22Rv1 (cell line): ENCODE measurements at regions not wholly inside any gene's neighbourhood (a gene's known extent, or its start where the extent isn't known, plus 50 kb on each side); places are given as distances from the start of the nearest gene placed in this dataset.

Experiments
- H3K27ac ChIP-seq: fragments of 450-650 bp; 2 replicates; pipeline ENCODE4 v1.5.1; 2017
- CTCF ChIP-seq: fragments of 450-650 bp; IDR thresholded peaks from 2 replicates; pipeline ENCODE4 v1.5.1; 2017; ENCODE audit warnings: mild to moderate bottlenecking
- ZFX ChIP-seq: fragments of 450-650 bp; IDR thresholded peaks from 2 replicates; pipeline ENCODE4 v1.6.1; 2017; ENCODE audit warnings: antibody characterized with exemption, borderline replicate concordance

GRCh38 chr14:86420131-86420530 is 890.2 kb downstream of the FLRT2 start:
- TF ChIP-seq CTCF (no peak), ZFX (no peak)
- H3K27ac ChIP-seq, result no peak overlapping the region

- TF ChIP-seq CTCF (no peak), ZFX (no peak)
Measured at GRCh38 chr14:86414146-86414545, 884.2 kb downstream of the FLRT2 start.

GRCh38 chr14:86404989-86405649 is 875.2 kb downstream of the FLRT2 start:
- no peak for TF ChIP-seq CTCF
- TF ChIP-seq ZFX, result no peak
- H3K27ac ChIP-seq, result no peak overlapping the region

More at GRCh38 chr14:86414146-86414545, 884.2 kb downstream of the FLRT2 start:
- H3K27ac ChIP-seq, result no peak overlapping the region

- TF ChIP-seq CTCF (no peak), ZFX (no peak)
- no peak overlapping the region for H3K27ac ChIP-seq
Measured at GRCh38 chr14:86404425-86404824, 874.5 kb downstream of the FLRT2 start.

- H3K27ac ChIP-seq, result no peak overlapping the region
- TF ChIP-seq CTCF (no peak), ZFX (no peak)
Measured at GRCh38 chr14:86402545-86402944, 872.6 kb downstream of the FLRT2 start.

- no peak overlapping the region for H3K27ac ChIP-seq
- TF ChIP-seq ZFX, result no peak
- TF ChIP-seq CTCF, result no peak
Measured at GRCh38 chr14:86391085-86391484, 861.1 kb downstream of the FLRT2 start.

GRCh38 chr14:86388216-86388615 is 858.3 kb downstream of the FLRT2 start:
- H3K27ac ChIP-seq, result no peak overlapping the region
- no peak for TF ChIP-seq CTCF
- TF ChIP-seq ZFX, result no peak
